Muscle layer of colon (tissue), 2 donors: ENCODE measurements at regions not wholly inside any gene's neighbourhood (a gene's known extent, or its start where the extent isn't known, plus 50 kb on each side); places are given as distances from the start of the nearest gene placed in this dataset.

Experiments
- H3K27ac ChIP-seq: one replicate; pipeline ENCODE4 v1.7.0; 2013; ENCODE audit warnings: low read depth, mild to moderate bottlenecking, low read length, moderate library complexity
- H3K27me3 ChIP-seq, 2 donors: one replicate each; pipeline ENCODE4 v1.7.0; 2013; ENCODE audit warnings: low read length in 2 of 2, mild to moderate bottlenecking in 2 of 2; ENCODE audit not compliant: insufficient read depth in 2 of 2, control insufficient read depth in 1 of 2
- H3K36me3 ChIP-seq: one replicate; pipeline ENCODE4 v1.7.0; 2013; ENCODE audit warnings: mild to moderate bottlenecking, low read length; ENCODE audit not compliant: insufficient read depth
- H3K4me1 ChIP-seq: one replicate; pipeline ENCODE4 v1.7.0; 2013; ENCODE audit warnings: mild to moderate bottlenecking, low read length; ENCODE audit not compliant: insufficient read depth
- H3K4me3 ChIP-seq, 2 donors: one replicate each; pipeline ENCODE4 v1.7.0; 2013; ENCODE audit warnings: low read length in 2 of 2, low read depth in 1 of 2, mild to moderate bottlenecking in 1 of 2, moderate library complexity in 1 of 2
- H3K9ac ChIP-seq: one replicate; pipeline ENCODE4 v1.7.0; 2013; ENCODE audit warnings: low read length
- H3K9me3 ChIP-seq: one replicate; pipeline ENCODE4 v1.7.0; 2013; ENCODE audit warnings: mild to moderate bottlenecking, low read length
- donor health status: abdominal sarcoma.
- donor health status: Adenocarcinoma of cecum.

DNA sequence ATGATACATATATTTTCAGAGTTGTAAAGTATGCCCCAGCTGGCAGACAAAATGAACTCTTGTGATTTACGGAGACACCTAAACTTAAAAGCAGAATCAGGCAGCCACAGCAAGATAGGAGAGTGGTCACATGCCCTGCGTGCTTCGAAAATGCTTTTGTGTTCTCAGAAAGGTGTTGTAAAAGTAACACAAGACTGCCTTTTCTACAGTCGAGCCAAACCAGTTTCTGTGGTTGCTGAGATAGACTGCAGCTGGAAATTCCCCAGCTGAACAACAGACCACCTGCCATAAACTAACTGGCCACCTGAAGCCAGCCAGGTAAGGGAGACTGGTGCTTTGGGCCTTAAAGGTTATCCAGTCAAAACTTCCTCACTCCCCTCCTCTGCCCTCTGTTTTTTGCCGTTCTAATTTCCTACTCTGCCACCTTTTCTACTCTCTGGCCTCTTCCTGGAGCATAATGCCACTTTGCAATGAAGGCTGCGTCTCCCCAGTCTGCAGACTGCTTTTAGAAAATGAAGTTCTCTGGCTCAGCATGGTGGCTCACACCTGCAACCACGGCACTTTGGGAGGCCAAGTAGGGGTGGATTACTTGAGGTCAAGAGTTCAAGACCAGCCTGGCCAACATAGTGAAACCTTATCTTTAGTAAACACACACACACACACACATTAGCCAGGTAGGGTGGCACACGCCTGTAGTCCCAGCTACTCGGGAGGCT is 381.2 kb upstream of the SLITRK1 start:
- no peaks in the 10 kb centered on the region for H3K27me3 ChIP-seq
- no peak overlapping the region for H3K27ac ChIP-seq
- no peaks in the 10 kb centered on the region for H3K36me3 ChIP-seq
- no peaks in the 10 kb centered on the region for H3K4me1 ChIP-seq
- no peak overlapping the region for H3K9ac ChIP-seq
- H3K9me3 ChIP-seq, result no peaks in the 10 kb centered on the region
- H3K4me3 ChIP-seq, result no peak overlapping the region

DNA sequence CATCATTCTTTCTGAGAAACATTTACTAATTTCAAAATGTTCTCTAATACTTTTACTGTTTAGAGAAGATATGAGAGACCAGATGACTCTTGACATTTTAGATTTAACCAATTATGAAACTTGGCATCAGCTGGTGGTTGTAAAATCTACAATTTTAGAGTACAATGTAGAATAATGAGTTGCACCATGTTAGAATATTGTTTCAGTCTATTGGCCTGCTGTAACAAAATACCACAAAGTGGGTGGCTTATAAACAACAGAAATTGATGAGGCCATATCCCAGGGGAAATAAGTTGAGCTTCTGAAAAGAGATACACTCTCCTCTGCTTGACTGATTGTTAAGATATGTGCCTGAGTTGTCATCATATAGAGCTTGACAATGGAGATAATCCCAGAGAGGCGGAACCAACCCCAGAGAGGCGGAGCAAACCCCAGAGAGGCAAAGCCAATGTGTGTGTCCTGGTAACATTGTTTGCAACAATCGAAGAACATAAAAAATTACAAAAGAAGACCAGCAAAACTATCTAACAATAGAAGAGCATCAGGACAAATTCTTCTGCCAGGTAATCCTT is 373.0 kb upstream of the SLITRK1 start:
- Histone ChIP-seq H3K36me3 (no peaks in the 10 kb centered on the region), H3K27me3 (no peaks in the 10 kb centered on the region), H3K27ac (no peak overlapping the region), H3K4me3 (no peak overlapping the region), H3K4me1 (no peaks in the 10 kb centered on the region), H3K9ac (no peak overlapping the region), H3K9me3 (no peaks in the 10 kb centered on the region)

DNA sequence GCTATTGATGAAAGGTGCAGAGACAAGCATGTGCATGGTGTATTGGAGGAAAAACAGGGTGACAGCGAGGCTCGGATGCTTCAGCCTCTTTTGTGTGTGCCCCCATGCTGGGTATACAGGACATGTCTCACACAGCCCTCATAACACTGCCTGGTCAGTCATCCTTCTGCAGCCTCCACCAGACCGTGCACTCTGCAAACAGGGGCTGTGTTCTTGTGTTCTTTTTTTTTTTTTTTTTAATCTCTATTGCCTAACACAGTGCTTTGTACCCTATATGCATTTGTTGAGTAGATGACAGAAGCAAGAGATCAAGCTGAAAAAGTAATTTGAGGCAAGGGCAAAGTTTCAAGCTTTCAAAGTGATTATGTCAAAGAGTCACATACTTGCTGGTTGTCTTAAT is 367.2 kb upstream of the SLITRK1 start:
- no peak overlapping the region for H3K27ac ChIP-seq
- no peaks in the 10 kb centered on the region for H3K36me3 ChIP-seq
- no peaks in the 10 kb centered on the region for H3K27me3 ChIP-seq
- no peak overlapping the region for H3K9ac ChIP-seq
- no peaks in the 10 kb centered on the region for H3K9me3 ChIP-seq
- H3K4me1 ChIP-seq, result no peaks in the 10 kb centered on the region
- no peak overlapping the region for H3K4me3 ChIP-seq

DNA sequence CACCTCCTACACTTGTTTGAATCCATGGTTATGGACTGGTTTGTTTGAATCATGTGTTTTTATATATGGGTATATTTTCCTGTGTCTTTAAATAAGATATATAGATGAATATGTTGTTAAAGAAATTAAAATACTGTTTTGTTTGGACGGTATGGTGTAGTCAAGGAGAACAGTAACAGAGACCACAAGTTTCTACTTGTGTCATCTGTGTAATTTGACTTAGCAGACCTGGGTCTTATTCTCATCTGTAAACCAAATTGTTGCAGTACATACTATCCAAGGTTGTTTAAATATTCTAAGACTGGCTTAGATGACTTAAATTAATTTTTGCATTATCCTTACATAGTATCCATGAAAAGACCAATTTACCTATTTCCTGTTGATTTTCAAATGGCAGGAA is 361.1 kb upstream of the SLITRK1 start:
- Histone ChIP-seq H3K27me3 (no peaks in the 10 kb centered on the region), H3K9ac (no peak overlapping the region), H3K36me3 (no peaks in the 10 kb centered on the region), H3K4me1 (no peaks in the 10 kb centered on the region), H3K27ac (no peak overlapping the region), H3K4me3 (no peak overlapping the region), H3K9me3 (no peaks in the 10 kb centered on the region)

DNA sequence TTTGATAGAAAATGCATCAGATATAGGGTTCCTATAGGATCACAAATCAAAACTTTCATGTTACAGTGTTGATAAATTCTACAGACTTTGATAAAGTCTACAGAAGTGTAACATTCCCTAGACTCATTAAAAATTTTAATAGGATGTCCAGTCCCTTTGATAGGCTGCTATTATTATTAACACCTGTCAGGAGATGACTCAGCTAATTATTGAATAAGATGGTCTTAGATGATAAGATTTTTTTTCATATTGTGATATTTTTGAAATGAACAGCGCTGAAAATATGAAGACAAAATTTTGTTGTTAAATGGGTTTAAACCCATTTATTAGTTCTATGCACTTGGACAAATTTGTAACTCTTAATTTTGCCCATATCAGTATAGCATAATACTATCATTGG is 356.8 kb upstream of the SLITRK1 start:
- H3K27me3 ChIP-seq, result no peaks in the 10 kb centered on the region
- H3K4me3 ChIP-seq, result no peak overlapping the region
- H3K36me3 ChIP-seq, result no peaks in the 10 kb centered on the region
- no peak overlapping the region for H3K27ac ChIP-seq
- no peak overlapping the region for H3K9ac ChIP-seq
- no peaks in the 10 kb centered on the region for H3K9me3 ChIP-seq
- H3K4me1 ChIP-seq, result no peaks in the 10 kb centered on the region

DNA sequence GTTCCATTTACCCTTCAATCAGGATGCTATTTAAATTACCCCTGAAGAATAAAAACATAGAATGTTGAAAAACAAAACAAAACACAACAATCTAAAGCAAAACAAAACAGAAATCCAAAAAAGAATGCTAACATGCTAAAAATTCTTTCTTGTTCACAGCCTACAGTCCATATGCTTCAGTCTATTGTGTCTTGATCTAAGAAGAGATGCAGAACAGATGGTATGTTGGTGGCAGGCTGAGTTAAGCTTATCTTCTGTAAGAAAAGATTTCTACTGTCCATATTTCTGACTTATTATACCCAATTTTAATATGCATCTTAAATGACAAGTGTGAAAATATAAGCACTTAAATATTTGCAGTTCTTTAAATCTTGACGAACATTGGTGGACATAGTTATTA is 356.1 kb upstream of the SLITRK1 start:
- Histone ChIP-seq H3K27me3 (no peaks in the 10 kb centered on the region), H3K9me3 (no peaks in the 10 kb centered on the region), H3K4me1 (no peaks in the 10 kb centered on the region), H3K36me3 (no peaks in the 10 kb centered on the region), H3K27ac (no peak overlapping the region), H3K9ac (no peak overlapping the region), H3K4me3 (no peak overlapping the region)

DNA sequence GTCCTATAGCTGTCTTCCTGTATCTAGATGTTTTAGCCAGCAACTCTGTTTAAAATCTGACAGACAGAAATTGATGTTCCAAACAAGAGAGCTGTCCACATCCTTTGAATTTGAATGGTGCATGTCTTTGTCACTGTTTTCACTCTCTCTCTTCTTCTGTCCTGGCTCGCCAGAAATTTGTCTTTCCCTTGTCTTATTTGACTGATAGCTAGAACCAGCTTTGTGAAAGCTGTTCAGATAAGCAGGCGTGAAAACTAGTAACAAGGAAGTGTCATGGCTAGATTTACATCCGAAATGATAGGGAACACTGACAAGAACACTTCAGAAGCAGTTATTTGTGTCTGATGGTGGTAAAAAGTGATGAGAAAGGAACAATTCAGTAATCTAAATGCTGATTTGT is 354.9 kb upstream of the SLITRK1 start:
- Histone ChIP-seq H3K27ac (no peak overlapping the region), H3K9me3 (no peaks in the 10 kb centered on the region), H3K9ac (no peak overlapping the region), H3K4me3 (no peak overlapping the region), H3K27me3 (no peaks in the 10 kb centered on the region), H3K36me3 (no peaks in the 10 kb centered on the region), H3K4me1 (no peaks in the 10 kb centered on the region)

DNA sequence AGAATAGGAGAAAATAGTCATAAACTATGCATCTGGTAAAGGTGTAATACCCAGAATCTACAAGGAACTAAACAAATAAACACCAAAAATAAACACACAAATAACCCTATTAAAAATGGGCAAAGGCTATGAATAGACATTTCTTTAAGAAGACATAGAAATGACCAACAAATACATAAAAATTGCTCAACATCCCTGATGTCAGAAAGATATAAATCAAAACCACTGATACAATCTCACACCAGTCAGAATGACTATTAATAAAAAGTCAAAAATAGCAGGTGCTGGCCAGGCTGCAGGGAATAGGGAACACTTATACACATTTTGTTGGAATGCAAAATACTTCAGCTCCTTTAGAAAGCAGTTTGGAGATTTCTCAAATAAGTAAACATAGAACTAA is 352.1 kb upstream of the SLITRK1 start:
- Histone ChIP-seq H3K27me3 (no peaks in the 10 kb centered on the region), H3K4me3 (no peak overlapping the region), H3K27ac (no peak overlapping the region), H3K4me1 (no peaks in the 10 kb centered on the region), H3K9me3 (no peaks in the 10 kb centered on the region), H3K9ac (no peak overlapping the region), H3K36me3 (no peaks in the 10 kb centered on the region)

DNA sequence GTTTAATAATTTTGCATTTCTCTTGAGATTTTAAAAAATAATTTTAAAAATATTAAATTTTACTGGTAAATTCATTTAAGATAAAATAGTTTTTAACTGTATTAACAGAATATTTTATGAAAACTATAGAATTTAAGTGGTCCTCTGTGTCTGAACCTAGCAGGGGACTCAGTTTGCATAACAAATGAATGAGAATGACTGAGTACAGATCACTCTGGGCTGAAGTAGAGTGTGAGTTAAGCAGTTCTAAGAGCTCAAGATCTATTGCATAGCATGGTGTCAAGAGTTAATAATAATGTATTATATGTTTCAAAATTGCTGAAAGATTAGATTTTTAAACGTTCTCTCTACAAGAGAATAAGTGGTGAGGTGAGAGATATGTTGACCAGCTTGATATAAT is 348.3 kb upstream of the SLITRK1 start:
- Histone ChIP-seq H3K9me3 (no peaks in the 10 kb centered on the region), H3K9ac (no peak overlapping the region), H3K4me1 (no peaks in the 10 kb centered on the region)

DNA sequence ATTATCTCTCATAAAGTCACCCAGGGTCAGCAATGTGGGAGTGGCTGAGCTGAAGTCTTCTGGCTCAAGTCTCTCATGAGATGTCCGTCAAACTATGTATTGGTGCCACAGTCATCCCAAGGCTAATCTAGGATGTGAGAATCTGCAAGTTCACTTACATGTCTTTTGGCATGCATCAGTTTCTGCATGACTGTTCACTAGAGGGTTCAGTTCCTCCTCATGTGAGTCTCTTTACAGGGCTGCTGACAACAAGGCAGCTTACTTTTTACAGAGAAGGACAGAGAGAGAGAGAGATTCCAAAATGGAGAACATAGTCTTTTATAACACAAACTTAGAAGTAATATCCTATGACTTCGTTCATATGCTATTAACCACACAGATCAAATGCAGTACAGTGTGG is 328.8 kb upstream of the SLITRK1 start:
- Histone ChIP-seq H3K27me3 (no peaks in the 10 kb centered on the region), H3K9ac (no peak overlapping the region), H3K4me3 (no peak overlapping the region), H3K9me3 (no peaks in the 10 kb centered on the region), H3K36me3 (no peaks in the 10 kb centered on the region), H3K4me1 (no peaks in the 10 kb centered on the region), H3K27ac (no peak overlapping the region)

More for the DNA sequence above, 348.3 kb upstream of the SLITRK1 start:
- Histone ChIP-seq H3K36me3 (no peaks in the 10 kb centered on the region), H3K27me3 (no peaks in the 10 kb centered on the region), H3K4me3 (no peak overlapping the region), H3K27ac (no peak overlapping the region)

DNA sequence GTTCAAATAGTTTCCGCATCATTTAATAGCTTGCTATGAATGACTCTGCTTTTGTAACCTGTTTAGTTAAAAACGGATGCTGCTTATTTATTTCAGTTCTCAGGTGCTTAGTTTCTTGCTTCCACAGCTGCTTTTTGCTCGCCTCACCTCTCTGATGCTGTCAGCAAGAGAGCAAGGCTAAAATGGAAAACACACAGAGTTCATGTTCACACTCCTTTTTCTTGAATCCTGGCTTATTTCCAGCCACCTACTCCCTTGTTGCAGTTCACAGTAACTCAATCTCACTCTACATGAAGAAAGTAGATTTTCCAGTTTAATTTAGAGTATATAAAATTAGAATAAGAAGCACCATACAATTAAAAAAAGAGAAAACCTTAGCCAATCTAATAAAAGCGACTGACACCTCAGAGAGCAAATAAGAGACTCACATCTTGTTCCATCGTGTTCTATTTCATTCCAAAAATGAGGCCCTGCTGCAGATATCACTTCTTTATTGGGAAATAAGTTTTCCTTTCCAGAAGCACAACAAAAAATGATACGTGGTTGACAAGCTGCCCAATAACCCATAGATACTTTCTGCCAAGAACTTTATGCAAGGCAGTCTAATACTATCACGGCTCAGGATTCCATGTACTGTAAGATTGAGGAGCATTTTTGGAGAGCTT is 326.1 kb upstream of the SLITRK1 start:
- Histone ChIP-seq H3K36me3 (no peaks in the 10 kb centered on the region), H3K27me3 (no peaks in the 10 kb centered on the region), H3K4me3 (no peak overlapping the region), H3K9ac (no peak overlapping the region), H3K27ac (no peak overlapping the region), H3K4me1 (no peaks in the 10 kb centered on the region), H3K9me3 (no peaks in the 10 kb centered on the region)

DNA sequence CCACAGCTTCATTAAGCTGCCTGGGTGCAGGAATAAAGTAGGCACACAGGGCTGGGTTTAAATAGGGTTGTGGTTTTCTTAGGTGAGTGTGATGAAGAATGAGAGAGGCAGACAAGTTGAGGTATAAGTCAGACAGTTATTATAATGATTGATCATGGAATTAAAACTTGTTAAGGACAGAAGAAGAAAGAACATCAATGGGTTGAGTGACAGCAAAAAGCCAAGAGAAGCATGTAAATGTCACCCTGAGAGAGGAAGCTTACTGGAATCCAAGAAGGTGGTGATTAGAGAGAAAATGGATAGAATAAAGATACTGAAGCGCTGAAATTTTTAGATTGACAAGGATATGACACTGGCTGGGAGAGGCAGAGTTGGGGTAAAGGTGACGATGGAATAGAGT is 325.2 kb upstream of the SLITRK1 start:
- Histone ChIP-seq H3K4me1 (no peaks in the 10 kb centered on the region), H3K4me3 (no peak overlapping the region), H3K36me3 (no peaks in the 10 kb centered on the region), H3K27ac (no peak overlapping the region), H3K9ac (no peak overlapping the region), H3K27me3 (no peaks in the 10 kb centered on the region), H3K9me3 (no peaks in the 10 kb centered on the region)
